Peyer's patch (tissue), 4 donors: ENCODE measurements at regions not wholly inside any gene's neighbourhood (a gene's known extent, or its start where the extent isn't known, plus 50 kb on each side); places are given as distances from the start of the nearest gene placed in this dataset.

Experiments
- CTCF ChIP-seq, 6 experiments: fragments of 450-650 bp in 4 of 6; fragments of 200-600 bp in 2 of 6; sonication (generic) in 1 of 6; IDR thresholded peaks; one replicate each; pipeline ENCODE4 v1.5.1; 2017 to 2019; ENCODE audit warnings: antibody characterized with exemption in 6 of 6, mild to moderate bottlenecking in 3 of 6, moderate library complexity in 1 of 6
- POLR2A ChIP-seq, 2 donors: fragments of 450-650 bp; IDR thresholded peaks; one replicate each; pipeline ENCODE4 v1.5.1; 2017; ENCODE audit warnings: antibody characterized with exemption in 2 of 2, mild to moderate bottlenecking in 2 of 2, moderate library complexity in 2 of 2

GRCh38 chr5:111928511-111928910 is 171.5 kb upstream of the NREP start:
- TF ChIP-seq CTCF (IDR thresholded peaks at IDR 0.05) (no peak), POLR2A (IDR thresholded peaks at IDR 0.05) (no peak)
